ENCODE measurements at regions not wholly inside any gene's neighbourhood (a gene's known extent, or its start where the extent isn't known, plus 50 kb on each side); places are given as distances from the start of the nearest gene placed in this dataset.

DNA sequence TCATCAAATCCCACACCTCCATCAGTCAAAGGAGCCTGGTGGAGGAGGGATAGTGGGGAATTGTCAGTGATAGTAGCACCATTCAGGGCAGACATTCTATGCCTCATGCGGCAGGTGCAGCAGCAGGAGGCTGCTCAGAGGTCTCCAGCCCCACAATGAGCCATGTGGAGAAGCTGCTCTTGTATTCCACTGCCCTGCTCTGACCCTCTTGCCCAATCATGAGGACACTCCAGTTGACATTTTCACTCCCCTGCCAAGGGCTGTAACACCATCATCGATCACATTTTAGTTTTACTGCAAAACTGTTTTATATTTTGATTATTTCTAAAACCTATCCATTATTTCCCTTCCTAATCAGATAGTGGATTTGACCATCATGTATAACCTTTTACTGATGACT lies 487.6 kb upstream of the KLHL29 start:
- TF ChIP-seq, protein P1, sequence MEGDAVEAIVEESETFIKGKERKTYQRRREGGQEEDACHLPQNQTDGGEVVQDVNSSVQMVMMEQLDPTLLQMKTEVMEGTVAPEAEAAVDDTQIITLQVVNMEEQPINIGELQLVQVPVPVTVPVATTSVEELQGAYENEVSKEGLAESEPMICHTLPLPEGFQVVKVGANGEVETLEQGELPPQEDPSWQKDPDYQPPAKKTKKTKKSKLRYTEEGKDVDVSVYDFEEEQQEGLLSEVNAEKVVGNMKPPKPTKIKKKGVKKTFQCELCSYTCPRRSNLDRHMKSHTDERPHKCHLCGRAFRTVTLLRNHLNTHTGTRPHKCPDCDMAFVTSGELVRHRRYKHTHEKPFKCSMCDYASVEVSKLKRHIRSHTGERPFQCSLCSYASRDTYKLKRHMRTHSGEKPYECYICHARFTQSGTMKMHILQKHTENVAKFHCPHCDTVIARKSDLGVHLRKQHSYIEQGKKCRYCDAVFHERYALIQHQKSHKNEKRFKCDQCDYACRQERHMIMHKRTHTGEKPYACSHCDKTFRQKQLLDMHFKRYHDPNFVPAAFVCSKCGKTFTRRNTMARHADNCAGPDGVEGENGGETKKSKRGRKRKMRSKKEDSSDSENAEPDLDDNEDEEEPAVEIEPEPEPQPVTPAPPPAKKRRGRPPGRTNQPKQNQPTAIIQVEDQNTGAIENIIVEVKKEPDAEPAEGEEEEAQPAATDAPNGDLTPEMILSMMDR (IDR thresholded peaks at IDR 0.05; ENCODE audit: low read depth, low read length, poor library complexity, severe bottlenecking) = no peak
- TF ChIP-seq EZH2phosphoT487 (IDR thresholded peaks at IDR 0.05; ENCODE audit: borderline replicate concordance, low read length) = no peak
